ENCODE measurements at regions not wholly inside any gene's neighbourhood (a gene's known extent, or its start where the extent isn't known, plus 50 kb on each side); places are given as distances from the start of the nearest gene placed in this dataset.

GRCh38 chr12:61362037-61362436 is 898.2 kb upstream of the USP15 start:
- POLR2A ChIA-PET = no interaction called here
- no peak overlapping the region for H3K27ac Mint-ChIP-seq
- H3K36me3 Mint-ChIP-seq = no peaks in the 10 kb centered on the region

GRCh38 chr12:61365001-61365400 is 895.2 kb upstream of the USP15 start:
- H3K9me3 ChIP-seq (ENCODE audit: low read length) = no peaks in the 10 kb centered on the region
- Mint-ChIP-seq H3K4me1 (no peaks in the 10 kb centered on the region), H3K4me3 (no peak overlapping the region)

More at GRCh38 chr12:61362037-61362436, 898.2 kb upstream of the USP15 start:
- Mint-ChIP-seq H3K27me3 (no peaks in the 10 kb centered on the region), H3K4me3 (no peak overlapping the region), H3K9me3 (peaks cover 0 to 9% (median 4%) of the 10 kb centered on the region in 5 donors), H3K4me1 (no peaks in the 10 kb centered on the region)
- H3K4me1 ChIP-seq (ENCODE audit: insufficient read depth, low read length) = no peaks in the 10 kb centered on the region
- no peak for DNase-seq
- no peak overlapping the region for H3K27ac ChIP-seq (ENCODE audit: low read depth, low read length)
- H3K27me3 ChIP-seq (ENCODE audit: insufficient read depth, low read length, poor library complexity, severe bottlenecking) = no peaks in the 10 kb centered on the region
- no peak overlapping the region for H3K4me3 ChIP-seq (ENCODE audit: low read length)
- no peaks in the 10 kb centered on the region for H3K36me3 ChIP-seq (ENCODE audit: insufficient read depth, low read length)
- no peaks in the 10 kb centered on the region for H3K9me3 ChIP-seq (ENCODE audit: low read length)
- CTCF ChIA-PET = no interaction called here

GRCh38 chr12:61367281-61367785 is 892.9 kb upstream of the USP15 start:
- Mint-ChIP-seq H3K27ac (no peak overlapping the region), H3K4me3 (no peak overlapping the region), H3K9me3 (peaks cover 0 to 9% (median 2%) of the 10 kb centered on the region in 5 donors), H3K4me1 (no peaks in the 10 kb centered on the region), H3K27me3 (no peaks in the 10 kb centered on the region), H3K36me3 (no peaks in the 10 kb centered on the region)
- no peak overlapping the region for H3K27ac ChIP-seq (ENCODE audit: low read depth, low read length)
- DNase-seq = no peak
- no peaks in the 10 kb centered on the region for H3K4me1 ChIP-seq (ENCODE audit: insufficient read depth, low read length)
- no peaks in the 10 kb centered on the region for H3K27me3 ChIP-seq (ENCODE audit: insufficient read depth, low read length, poor library complexity, severe bottlenecking)
- ChIA-PET POLR2A (no interaction called here), CTCF (no interaction called here)
- H3K4me3 ChIP-seq (ENCODE audit: low read length) = no peak overlapping the region
- no peaks in the 10 kb centered on the region for H3K9me3 ChIP-seq (ENCODE audit: low read length)
- H3K36me3 ChIP-seq (ENCODE audit: insufficient read depth, low read length) = no peaks in the 10 kb centered on the region

More at GRCh38 chr12:61365001-61365400, 895.2 kb upstream of the USP15 start:
- no peaks in the 10 kb centered on the region for H3K36me3 ChIP-seq (ENCODE audit: insufficient read depth, low read length)
- Mint-ChIP-seq H3K27ac (no peak overlapping the region), H3K27me3 (no peaks in the 10 kb centered on the region), H3K9me3 (peaks cover 0 to 8% (median 5%) of the 10 kb centered on the region in 5 donors), H3K36me3 (no peaks in the 10 kb centered on the region)
- no peaks in the 10 kb centered on the region for H3K4me1 ChIP-seq (ENCODE audit: insufficient read depth, low read length)
- CTCF ChIA-PET = no interaction called here
- POLR2A ChIA-PET = no interaction called here
- H3K4me3 ChIP-seq (ENCODE audit: low read length) = no peak overlapping the region
- no peak overlapping the region for H3K27ac ChIP-seq (ENCODE audit: low read depth, low read length)
- H3K27me3 ChIP-seq (ENCODE audit: insufficient read depth, low read length, poor library complexity, severe bottlenecking) = no peaks in the 10 kb centered on the region
- DNase-seq = no peak

GRCh38 chr12:61369241-61369910 is 890.8 kb upstream of the USP15 start:
- Mint-ChIP-seq H3K9me3 (peaks cover under 1 to 11% (median 4%) of the 10 kb centered on the region in 5 donors), H3K27ac (no peak overlapping the region), H3K27me3 (no peaks in the 10 kb centered on the region), H3K36me3 (no peaks in the 10 kb centered on the region), H3K4me1 (no peaks in the 10 kb centered on the region), H3K4me3 (no peak overlapping the region)
- no peak overlapping the region for H3K4me3 ChIP-seq (ENCODE audit: low read length)
- no peaks in the 10 kb centered on the region for H3K4me1 ChIP-seq (ENCODE audit: insufficient read depth, low read length)
- no peaks in the 10 kb centered on the region for H3K27me3 ChIP-seq (ENCODE audit: insufficient read depth, low read length, poor library complexity, severe bottlenecking)
- ChIA-PET POLR2A (no interaction called here), CTCF (no interaction called here)
- no peak overlapping the region for H3K27ac ChIP-seq (ENCODE audit: low read depth, low read length)
- no peaks in the 10 kb centered on the region for H3K36me3 ChIP-seq (ENCODE audit: insufficient read depth, low read length)
- no peaks in the 10 kb centered on the region for H3K9me3 ChIP-seq (ENCODE audit: low read length)
- DNase-seq = no peak

GRCh38 chr12:61384511-61384910 is 875.7 kb upstream of the USP15 start:
- no peaks in the 10 kb centered on the region for H3K36me3 Mint-ChIP-seq
- POLR2A ChIA-PET = no interaction called here
- no peak overlapping the region for H3K27ac Mint-ChIP-seq
- H3K27me3 Mint-ChIP-seq = no peaks in the 10 kb centered on the region
- no peaks in the 10 kb centered on the region for H3K27me3 ChIP-seq (ENCODE audit: insufficient read depth, low read length, poor library complexity, severe bottlenecking)
- no peak overlapping the region for H3K27ac ChIP-seq (ENCODE audit: low read depth, low read length)
- no peak for DNase-seq
- H3K4me1 Mint-ChIP-seq = no peaks in the 10 kb centered on the region
- no peak overlapping the region for H3K4me3 ChIP-seq (ENCODE audit: low read length)
- no peaks in the 10 kb centered on the region for H3K4me1 ChIP-seq (ENCODE audit: insufficient read depth, low read length)
- H3K4me3 Mint-ChIP-seq = no peak overlapping the region
- CTCF ChIA-PET = no interaction called here
- H3K36me3 ChIP-seq (ENCODE audit: insufficient read depth, low read length) = no peaks in the 10 kb centered on the region
- H3K9me3 ChIP-seq (ENCODE audit: low read length) = no peaks in the 10 kb centered on the region
- H3K9me3 Mint-ChIP-seq = peaks cover 1 to 44% (median 14%) of the 10 kb centered on the region in 5 donors

- H3K9me3 ChIP-seq (ENCODE audit: low read length) = no peaks in the 10 kb centered on the region
- no peaks in the 10 kb centered on the region for H3K27me3 Mint-ChIP-seq
- no peaks in the 10 kb centered on the region for H3K4me1 ChIP-seq (ENCODE audit: insufficient read depth, low read length)
- H3K27ac ChIP-seq (ENCODE audit: low read depth, low read length) = no peak overlapping the region
- H3K27ac Mint-ChIP-seq = no peak overlapping the region
- no peaks in the 10 kb centered on the region for H3K27me3 ChIP-seq (ENCODE audit: insufficient read depth, low read length, poor library complexity, severe bottlenecking)
- H3K36me3 ChIP-seq (ENCODE audit: insufficient read depth, low read length) = no peaks in the 10 kb centered on the region
- peaks cover 4 to 40% (median 15%) of the 10 kb centered on the region in 5 donors for H3K9me3 Mint-ChIP-seq
- H3K4me3 Mint-ChIP-seq = no peak overlapping the region
- POLR2A ChIA-PET = no interaction called here
- no peaks in the 10 kb centered on the region for H3K4me1 Mint-ChIP-seq
- CTCF ChIA-PET = no interaction called here
- no peak for DNase-seq
- no peak overlapping the region for H3K4me3 ChIP-seq (ENCODE audit: low read length)
- H3K36me3 Mint-ChIP-seq = no peaks in the 10 kb centered on the region
Observed at GRCh38 chr12:61385771-61386170, 874.4 kb upstream of the USP15 start.

- Mint-ChIP-seq H3K36me3 (no peaks in the 10 kb centered on the region), H3K4me1 (no peaks in the 10 kb centered on the region), H3K9me3 (peaks cover 0 to 26% (median 2%) of the 10 kb centered on the region in 5 donors), H3K27ac (no peak overlapping the region), H3K27me3 (no peaks in the 10 kb centered on the region), H3K4me3 (no peak overlapping the region)
- H3K36me3 ChIP-seq (ENCODE audit: insufficient read depth, low read length) = no peaks in the 10 kb centered on the region
- no peaks in the 10 kb centered on the region for H3K9me3 ChIP-seq (ENCODE audit: low read length)
- ChIA-PET POLR2A (no interaction called here), CTCF (no interaction called here)
- H3K27me3 ChIP-seq (ENCODE audit: insufficient read depth, low read length, poor library complexity, severe bottlenecking) = no peaks in the 10 kb centered on the region
- no peaks in the 10 kb centered on the region for H3K4me1 ChIP-seq (ENCODE audit: insufficient read depth, low read length)
- H3K4me3 ChIP-seq (ENCODE audit: low read length) = no peak overlapping the region
- no peak for DNase-seq
- no peak overlapping the region for H3K27ac ChIP-seq (ENCODE audit: low read depth, low read length)
Observed at GRCh38 chr12:61397668-61398067, 862.5 kb upstream of the USP15 start.

- Mint-ChIP-seq H3K36me3 (no peaks in the 10 kb centered on the region), H3K27me3 (no peaks in the 10 kb centered on the region), H3K4me3 (no peak overlapping the region), H3K9me3 (peaks cover 2 to 14% (median 8%) of the 10 kb centered on the region in 5 donors), H3K4me1 (no peaks in the 10 kb centered on the region), H3K27ac (no peak overlapping the region)
- Histone ChIP-seq H3K9me3 (ENCODE audit: low read length) (no peaks in the 10 kb centered on the region), H3K36me3 (ENCODE audit: insufficient read depth, low read length) (no peaks in the 10 kb centered on the region), H3K4me3 (ENCODE audit: low read length) (no peak overlapping the region), H3K4me1 (ENCODE audit: insufficient read depth, low read length) (no peaks in the 10 kb centered on the region), H3K27me3 (ENCODE audit: insufficient read depth, low read length, poor library complexity, severe bottlenecking) (no peaks in the 10 kb centered on the region), H3K27ac (ENCODE audit: low read depth, low read length) (no peak overlapping the region)
- ChIA-PET CTCF (no interaction called here), POLR2A (no interaction called here)
- no peak for DNase-seq
Observed at GRCh38 chr12:61412201-61412600, 848.0 kb upstream of the USP15 start.

All from CD8-positive, alpha-beta memory T cell (primary cell).